C4-2B (cell line): ENCODE measurements at regions not wholly inside any gene's neighbourhood (a gene's known extent, or its start where the extent isn't known, plus 50 kb on each side); places are given as distances from the start of the nearest gene placed in this dataset.

Experiments
- CTCF ChIP-seq: fragments of 450-650 bp; conservative IDR thresholded peaks from 2 replicates; pipeline ENCODE4 v1.5.1; 2017; ENCODE audit warnings: mild to moderate bottlenecking
- ZFX ChIP-seq: fragments of 450-650 bp; IDR thresholded peaks from 2 replicates; pipeline ENCODE4 v1.6.1; 2017

- TF ChIP-seq CTCF (no peak), ZFX (no peak)
These were observed 208.4 kb downstream of the C12orf75 start for GRCh38 chr12:105538880-105539279.
